ENCODE measurements at regions not wholly inside any gene's neighbourhood (a gene's known extent, or its start where the extent isn't known, plus 50 kb on each side); places are given as distances from the start of the nearest gene placed in this dataset.

DNA sequence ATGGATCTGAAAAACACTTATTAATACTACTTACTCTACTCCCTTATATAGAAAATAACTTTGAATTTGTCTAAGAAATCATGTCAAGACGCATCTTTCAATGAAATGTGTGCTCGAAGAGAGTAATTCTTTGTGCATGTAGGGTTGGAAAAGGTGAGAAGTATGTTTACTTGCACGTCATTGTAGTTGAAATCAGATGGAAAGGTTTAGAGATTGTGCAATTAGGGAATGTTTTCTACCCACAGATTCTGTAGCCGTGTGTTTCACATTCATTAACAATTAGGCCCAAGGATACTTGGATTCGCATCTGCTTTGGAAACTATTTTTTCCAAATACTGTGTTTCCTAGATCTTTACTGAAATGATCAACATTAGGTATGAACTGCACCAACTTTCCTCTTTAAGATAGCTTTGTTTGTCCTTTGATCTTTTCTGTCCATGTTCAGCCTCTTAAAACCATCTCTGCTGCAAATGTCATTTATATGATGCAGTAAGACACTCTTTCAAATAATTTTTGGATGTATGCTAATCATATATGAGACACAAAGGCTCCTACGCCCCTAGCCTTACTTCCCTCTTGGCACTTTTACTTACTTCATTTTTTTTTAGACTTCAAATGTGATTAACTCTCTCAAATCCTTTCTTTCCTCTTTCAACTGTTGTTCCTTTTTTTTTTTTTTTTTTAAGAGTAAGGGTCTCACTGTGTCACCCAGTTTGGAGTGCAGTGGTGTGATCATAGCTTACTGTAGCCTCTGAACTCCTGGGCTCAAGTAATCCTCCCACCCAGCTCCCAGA, 58.0 kb upstream of the PSMA6 start:
- TF ChIP-seq, protein P1, sequence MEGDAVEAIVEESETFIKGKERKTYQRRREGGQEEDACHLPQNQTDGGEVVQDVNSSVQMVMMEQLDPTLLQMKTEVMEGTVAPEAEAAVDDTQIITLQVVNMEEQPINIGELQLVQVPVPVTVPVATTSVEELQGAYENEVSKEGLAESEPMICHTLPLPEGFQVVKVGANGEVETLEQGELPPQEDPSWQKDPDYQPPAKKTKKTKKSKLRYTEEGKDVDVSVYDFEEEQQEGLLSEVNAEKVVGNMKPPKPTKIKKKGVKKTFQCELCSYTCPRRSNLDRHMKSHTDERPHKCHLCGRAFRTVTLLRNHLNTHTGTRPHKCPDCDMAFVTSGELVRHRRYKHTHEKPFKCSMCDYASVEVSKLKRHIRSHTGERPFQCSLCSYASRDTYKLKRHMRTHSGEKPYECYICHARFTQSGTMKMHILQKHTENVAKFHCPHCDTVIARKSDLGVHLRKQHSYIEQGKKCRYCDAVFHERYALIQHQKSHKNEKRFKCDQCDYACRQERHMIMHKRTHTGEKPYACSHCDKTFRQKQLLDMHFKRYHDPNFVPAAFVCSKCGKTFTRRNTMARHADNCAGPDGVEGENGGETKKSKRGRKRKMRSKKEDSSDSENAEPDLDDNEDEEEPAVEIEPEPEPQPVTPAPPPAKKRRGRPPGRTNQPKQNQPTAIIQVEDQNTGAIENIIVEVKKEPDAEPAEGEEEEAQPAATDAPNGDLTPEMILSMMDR (conservative IDR thresholded peaks at IDR 0.05 in 1 of 2, IDR thresholded peaks at IDR 0.05 in 1 of 2; ENCODE audit: low read depth in 1 of 2, low read length in 2 of 2) = no peak
- TF ChIP-seq EZH2 (IDR thresholded peaks at IDR 0.05; ENCODE audit: low read length, missing control alignments) = no peak
